ENCODE measurements at regions not wholly inside any gene's neighbourhood (a gene's known extent, or its start where the extent isn't known, plus 50 kb on each side); places are given as distances from the start of the nearest gene placed in this dataset.

DNA sequence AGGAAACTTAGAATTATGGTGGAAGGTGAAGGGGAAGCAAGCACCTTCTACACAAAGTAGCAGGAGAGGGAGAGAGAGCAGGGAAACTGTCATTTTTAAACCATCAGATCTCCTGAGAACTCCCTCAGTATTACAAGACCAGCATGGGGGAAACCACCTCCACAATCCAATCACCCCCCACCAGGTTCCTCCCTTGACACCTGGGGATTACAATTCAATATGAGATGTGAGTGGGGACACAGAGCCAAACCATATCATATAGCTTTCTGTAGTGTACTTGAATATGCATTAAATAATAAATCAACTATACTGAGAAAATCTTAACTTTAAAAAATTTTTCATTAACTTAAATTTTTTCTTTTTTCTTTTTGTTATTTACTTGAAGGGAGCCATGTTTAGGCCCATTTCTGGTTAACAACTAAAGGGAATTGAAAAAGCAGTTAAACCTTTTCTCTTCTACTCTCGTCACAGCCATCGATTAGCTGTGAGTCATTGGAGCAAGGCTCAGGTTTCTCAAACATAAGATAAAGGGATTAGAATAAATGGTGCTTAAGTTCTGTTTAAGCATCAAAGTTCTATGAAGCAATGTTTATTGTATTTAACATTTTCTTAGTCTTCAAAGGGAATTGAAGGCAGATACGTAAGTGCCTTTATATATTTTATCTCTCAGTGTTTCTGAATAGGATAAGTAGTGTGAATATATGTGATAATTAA, 72.2 kb upstream of the DPT start (continued):
- TF ChIP-seq, protein P1, sequence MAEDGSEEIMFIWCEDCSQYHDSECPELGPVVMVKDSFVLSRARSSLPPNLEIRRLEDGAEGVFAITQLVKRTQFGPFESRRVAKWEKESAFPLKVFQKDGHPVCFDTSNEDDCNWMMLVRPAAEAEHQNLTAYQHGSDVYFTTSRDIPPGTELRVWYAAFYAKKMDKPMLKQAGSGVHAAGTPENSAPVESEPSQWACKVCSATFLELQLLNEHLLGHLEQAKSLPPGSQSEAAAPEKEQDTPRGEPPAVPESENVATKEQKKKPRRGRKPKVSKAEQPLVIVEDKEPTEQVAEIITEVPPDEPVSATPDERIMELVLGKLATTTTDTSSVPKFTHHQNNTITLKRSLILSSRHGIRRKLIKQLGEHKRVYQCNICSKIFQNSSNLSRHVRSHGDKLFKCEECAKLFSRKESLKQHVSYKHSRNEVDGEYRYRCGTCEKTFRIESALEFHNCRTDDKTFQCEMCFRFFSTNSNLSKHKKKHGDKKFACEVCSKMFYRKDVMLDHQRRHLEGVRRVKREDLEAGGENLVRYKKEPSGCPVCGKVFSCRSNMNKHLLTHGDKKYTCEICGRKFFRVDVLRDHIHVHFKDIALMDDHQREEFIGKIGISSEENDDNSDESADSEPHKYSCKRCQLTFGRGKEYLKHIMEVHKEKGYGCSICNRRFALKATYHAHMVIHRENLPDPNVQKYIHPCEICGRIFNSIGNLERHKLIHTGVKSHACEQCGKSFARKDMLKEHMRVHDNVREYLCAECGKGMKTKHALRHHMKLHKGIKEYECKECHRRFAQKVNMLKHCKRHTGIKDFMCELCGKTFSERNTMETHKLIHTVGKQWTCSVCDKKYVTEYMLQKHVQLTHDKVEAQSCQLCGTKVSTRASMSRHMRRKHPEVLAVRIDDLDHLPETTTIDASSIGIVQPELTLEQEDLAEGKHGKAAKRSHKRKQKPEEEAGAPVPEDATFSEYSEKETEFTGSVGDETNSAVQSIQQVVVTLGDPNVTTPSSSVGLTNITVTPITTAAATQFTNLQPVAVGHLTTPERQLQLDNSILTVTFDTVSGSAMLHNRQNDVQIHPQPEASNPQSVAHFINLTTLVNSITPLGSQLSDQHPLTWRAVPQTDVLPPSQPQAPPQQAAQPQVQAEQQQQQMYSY (CRISPR knock-in tag; IDR thresholded peaks at IDR 0.05): no peak
- TF ChIP-seq FOXP1 (IDR thresholded peaks at IDR 0.05): no peak
- TF ChIP-seq FOXP1 (CRISPR knock-in tag; IDR thresholded peaks at IDR 0.05): peak; percentile 74; the same call in 1 of the 2 replicates
- TF ChIP-seq, protein P2, sequence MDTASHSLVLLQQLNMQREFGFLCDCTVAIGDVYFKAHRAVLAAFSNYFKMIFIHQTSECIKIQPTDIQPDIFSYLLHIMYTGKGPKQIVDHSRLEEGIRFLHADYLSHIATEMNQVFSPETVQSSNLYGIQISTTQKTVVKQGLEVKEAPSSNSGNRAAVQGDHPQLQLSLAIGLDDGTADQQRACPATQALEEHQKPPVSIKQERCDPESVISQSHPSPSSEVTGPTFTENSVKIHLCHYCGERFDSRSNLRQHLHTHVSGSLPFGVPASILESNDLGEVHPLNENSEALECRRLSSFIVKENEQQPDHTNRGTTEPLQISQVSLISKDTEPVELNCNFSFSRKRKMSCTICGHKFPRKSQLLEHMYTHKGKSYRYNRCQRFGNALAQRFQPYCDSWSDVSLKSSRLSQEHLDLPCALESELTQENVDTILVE (CRISPR knock-in tag; IDR thresholded peaks at IDR 0.05): peak; percentile 39; the same call in 1 of the 2 replicates
- TF ChIP-seq, protein P3, sequence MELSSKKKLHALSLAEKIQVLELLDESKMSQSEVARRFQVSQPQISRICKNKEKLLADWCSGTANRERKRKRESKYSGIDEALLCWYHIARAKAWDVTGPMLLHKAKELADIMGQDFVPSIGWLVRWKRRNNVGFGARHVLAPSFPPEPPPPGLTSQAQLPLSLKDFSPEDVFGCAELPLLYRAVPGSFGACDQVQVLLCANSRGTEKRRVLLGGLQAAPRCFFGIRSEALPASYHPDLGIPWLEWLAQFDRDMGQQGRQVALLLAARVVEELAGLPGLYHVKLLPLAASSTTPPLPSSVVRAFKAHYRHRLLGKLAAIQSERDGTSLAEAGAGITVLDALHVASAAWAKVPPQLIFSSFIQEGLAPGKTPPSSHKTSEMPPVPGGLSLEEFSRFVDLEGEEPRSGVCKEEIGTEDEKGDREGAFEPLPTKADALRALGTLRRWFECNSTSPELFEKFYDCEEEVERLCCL (CRISPR knock-in tag; IDR thresholded peaks at IDR 0.05; ENCODE audit: borderline replicate concordance): no peak
- TF ChIP-seq TEAD3 (CRISPR knock-in tag; optimal IDR thresholded peaks at IDR 0.05; ENCODE audit: borderline replicate concordance): peak; percentile 51
- peak; percentile 82; the same call in 1 of the 2 replicates for TF ChIP-seq TBX3 (IDR thresholded peaks at IDR 0.05; ENCODE audit: borderline replicate concordance)
- TF ChIP-seq, protein P4, sequence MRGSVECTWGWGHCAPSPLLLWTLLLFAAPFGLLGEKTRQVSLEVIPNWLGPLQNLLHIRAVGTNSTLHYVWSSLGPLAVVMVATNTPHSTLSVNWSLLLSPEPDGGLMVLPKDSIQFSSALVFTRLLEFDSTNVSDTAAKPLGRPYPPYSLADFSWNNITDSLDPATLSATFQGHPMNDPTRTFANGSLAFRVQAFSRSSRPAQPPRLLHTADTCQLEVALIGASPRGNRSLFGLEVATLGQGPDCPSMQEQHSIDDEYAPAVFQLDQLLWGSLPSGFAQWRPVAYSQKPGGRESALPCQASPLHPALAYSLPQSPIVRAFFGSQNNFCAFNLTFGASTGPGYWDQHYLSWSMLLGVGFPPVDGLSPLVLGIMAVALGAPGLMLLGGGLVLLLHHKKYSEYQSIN (CRISPR knock-in tag; IDR thresholded peaks at IDR 0.05; ENCODE audit: borderline replicate concordance): no peak
- no peak for TF ChIP-seq BRCA1 (CRISPR knock-in tag; IDR thresholded peaks at IDR 0.05)
- no peak for TF ChIP-seq CC2D1A (CRISPR knock-in tag; IDR thresholded peaks at IDR 0.05)
- TF ChIP-seq ZMYM4 (CRISPR knock-in tag; IDR thresholded peaks at IDR 0.05): peak; percentile 85
- TF ChIP-seq ZBTB1 (CRISPR knock-in tag; IDR thresholded peaks at IDR 0.05; ENCODE audit: borderline replicate concordance): no peak
- peak; percentile 57; the same call in 1 of the 2 replicates for TF ChIP-seq HNF4G (IDR thresholded peaks at IDR 0.05; ENCODE audit: borderline replicate concordance, low read depth, low read length)
- no peak for TF ChIP-seq HNF4G (CRISPR knock-in tag; IDR thresholded peaks at IDR 0.05; ENCODE audit: borderline replicate concordance, low read depth)
- no peak for TF ChIP-seq ADNP (CRISPR knock-in tag; IDR thresholded peaks at IDR 0.05)
- TF ChIP-seq, protein P5, sequence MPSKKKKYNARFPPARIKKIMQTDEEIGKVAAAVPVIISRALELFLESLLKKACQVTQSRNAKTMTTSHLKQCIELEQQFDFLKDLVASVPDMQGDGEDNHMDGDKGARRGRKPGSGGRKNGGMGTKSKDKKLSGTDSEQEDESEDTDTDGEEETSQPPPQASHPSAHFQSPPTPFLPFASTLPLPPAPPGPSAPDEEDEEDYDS (CRISPR knock-in tag; IDR thresholded peaks at IDR 0.05): peak; percentile 40; the same call in 1 of the 2 replicates
- TF ChIP-seq MZF1 (CRISPR knock-in tag; IDR thresholded peaks at IDR 0.05; ENCODE audit: borderline replicate concordance): no peak
- TF ChIP-seq ARNTL (CRISPR knock-in tag; IDR thresholded peaks at IDR 0.05): 0 out of 2 replicates have a peak, but pooled peaks have one; percentile 35
- TF ChIP-seq, protein P6, sequence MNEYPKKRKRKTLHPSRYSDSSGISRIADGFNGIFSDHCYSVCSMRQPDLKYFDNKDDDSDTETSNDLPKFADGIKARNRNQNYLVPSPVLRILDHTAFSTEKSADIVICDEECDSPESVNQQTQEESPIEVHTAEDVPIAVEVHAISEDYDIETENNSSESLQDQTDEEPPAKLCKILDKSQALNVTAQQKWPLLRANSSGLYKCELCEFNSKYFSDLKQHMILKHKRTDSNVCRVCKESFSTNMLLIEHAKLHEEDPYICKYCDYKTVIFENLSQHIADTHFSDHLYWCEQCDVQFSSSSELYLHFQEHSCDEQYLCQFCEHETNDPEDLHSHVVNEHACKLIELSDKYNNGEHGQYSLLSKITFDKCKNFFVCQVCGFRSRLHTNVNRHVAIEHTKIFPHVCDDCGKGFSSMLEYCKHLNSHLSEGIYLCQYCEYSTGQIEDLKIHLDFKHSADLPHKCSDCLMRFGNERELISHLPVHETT (CRISPR knock-in tag; conservative IDR thresholded peaks at IDR 0.05): no peak
- peak; percentile 83; the same call in 1 of the 2 replicates for TF ChIP-seq SMARCE1 (IDR thresholded peaks at IDR 0.05; ENCODE audit: borderline replicate concordance)
- no peak for TF ChIP-seq ZFP41 (CRISPR knock-in tag; IDR thresholded peaks at IDR 0.05; ENCODE audit: borderline replicate concordance)
- no peak for TF ChIP-seq ZNF720 (CRISPR knock-in tag; IDR thresholded peaks at IDR 0.05)
